HL-60 (cell line): ENCODE measurements at regions not wholly inside any gene's neighbourhood (a gene's known extent, or its start where the extent isn't known, plus 50 kb on each side); places are given as distances from the start of the nearest gene placed in this dataset.

Experiments
- DNase-seq, 2 experiments: peaks; one replicate each; pipeline ENCODE4 v3.0.0-alpha.2; 2010 to 2020; ENCODE audit warnings: low read depth in 1 of 2, low spot score in 1 of 2
- H3K27ac ChIP-seq: fragments of 250-450 bp; sonication (Bioruptor Pico); replicated peaks from 2 replicates; pipeline ENCODE4 v1.5.1; 2020; ENCODE audit warnings: mild to moderate bottlenecking, moderate library complexity
- H3K27me3 ChIP-seq: fragments of 250-450 bp; sonication (Bioruptor Pico); 2 replicates; pipeline ENCODE4 v1.5.1; 2021; ENCODE audit warnings: mild to moderate bottlenecking, moderate library complexity; ENCODE audit not compliant: insufficient read depth, poor library complexity, severe bottlenecking
- H3K4me3 ChIP-seq: replicated peaks from 2 replicates; pipeline ENCODE4 v1.5.1; 2011; ENCODE audit warnings: mild to moderate bottlenecking, control low read depth, low read length; ENCODE audit not compliant: insufficient read depth
- CTCF ChIP-seq: IDR thresholded peaks from one replicate; pipeline ENCODE4 v1.5.1; 2011; ENCODE audit warnings: low read length, control low read depth, inconsistent platforms; ENCODE audit not compliant: insufficient read depth
- GABPA ChIP-seq: IDR thresholded peaks from 2 replicates; pipeline ENCODE4 v1.6.1; 2012; ENCODE audit warnings: low read depth
- POLR2AphosphoS5 ChIP-seq: IDR thresholded peaks from 2 replicates; pipeline ENCODE4 v1.6.1; 2012; ENCODE audit warnings: low read depth
- REST ChIP-seq: IDR thresholded peaks from 2 replicates; pipeline ENCODE4 v1.6.1; 2012; ENCODE audit warnings: low read depth; ENCODE audit not compliant: insufficient replicate concordance
- SPI1 ChIP-seq: IDR thresholded peaks from 2 replicates; pipeline ENCODE4 v1.6.1; 2012; ENCODE audit warnings: low read depth, mild to moderate bottlenecking, borderline replicate concordance

- no peak for DNase-seq
- Histone ChIP-seq H3K27me3 (no peaks in the 10 kb centered on the region), H3K27ac (no peak overlapping the region), H3K4me3 (no peak overlapping the region)
- TF ChIP-seq CTCF (no peak), GABPA (no peak), REST (no peak), SPI1 (no peak), POLR2AphosphoS5 (no peak)
Observed at GRCh38 chr6:166684866-166685265, 57.8 kb upstream of the RPS6KA2 start.

- Histone ChIP-seq H3K4me3 (no peak overlapping the region), H3K27me3 (no peaks in the 10 kb centered on the region), H3K27ac (no peak overlapping the region)
- no peak for TF ChIP-seq REST
- no peak for TF ChIP-seq POLR2AphosphoS5
- TF ChIP-seq CTCF: no peak
- TF ChIP-seq SPI1: no peak
- no peak for TF ChIP-seq GABPA
- DNase-seq: no peak
Observed at GRCh38 chr6:166684170-166684569, 57.1 kb upstream of the RPS6KA2 start.

GRCh38 chr6:166683477-166683876 is 56.4 kb upstream of the RPS6KA2 start:
- no peak for DNase-seq
- H3K27ac ChIP-seq: no peak overlapping the region
- TF ChIP-seq GABPA: no peak
- no peak for TF ChIP-seq REST
- no peak for TF ChIP-seq SPI1
- no peak for TF ChIP-seq POLR2AphosphoS5
- TF ChIP-seq CTCF: no peak
- no peaks in the 10 kb centered on the region for H3K27me3 ChIP-seq
- H3K4me3 ChIP-seq: no peak overlapping the region
